Right atrium auricular region (tissue), 2 donors: ENCODE measurements at regions not wholly inside any gene's neighbourhood (a gene's known extent, or its start where the extent isn't known, plus 50 kb on each side); places are given as distances from the start of the nearest gene placed in this dataset.

ENCODE experiments used
- DNase-seq: peaks from one replicate; pipeline ENCODE4 v3.0.0-alpha.2; 2019; ENCODE audit warnings: low spot score
- H3K27ac ChIP-seq, 2 donors: fragments of 200-600 bp; sonication (generic); 1 replicate in 1 of 2; 2 replicates in 1 of 2; pipeline ENCODE4 v1.5.1; 2016 to 2019
- H3K27me3 ChIP-seq, 2 donors: fragments of 200-600 bp; sonication (generic); one replicate each; pipeline versions ENCODE4 v1.5.1 to v1.6.0; 2017 to 2019
- H3K36me3 ChIP-seq: fragments of 200-600 bp; sonication (generic); one replicate; pipeline ENCODE4 v1.5.1; 2016
- H3K4me1 ChIP-seq, 2 donors: fragments of 200-600 bp; sonication (generic); one replicate each; pipeline versions ENCODE4 v1.5.1 to v1.6.0; 2017 to 2019
- H3K4me3 ChIP-seq, 2 donors: fragments of 200-600 bp; sonication (generic); 1 replicate in 1 of 2; 2 replicates in 1 of 2; pipeline ENCODE4 v1.5.1; 2017 to 2019; ENCODE audit warnings: mild to moderate bottlenecking in 1 of 2, moderate library complexity in 1 of 2
- H3K9me3 ChIP-seq, 2 donors: fragments of 200-600 bp; sonication (generic); one replicate each; pipeline ENCODE4 v1.5.1; 2019
- CTCF ChIP-seq, 2 donors: fragments of 200-600 bp; sonication (generic); IDR thresholded peaks; one replicate each; pipeline ENCODE4 v1.5.1; 2019; ENCODE audit warnings: antibody characterized with exemption in 2 of 2

GRCh38 chr4:187467224-187467623, 528.3 kb upstream of the ZFP42 start:
- H3K27me3 ChIP-seq, result no peaks in the 10 kb centered on the region
- H3K4me3 ChIP-seq, result no peak overlapping the region
- no peak for TF ChIP-seq CTCF (IDR thresholded peaks at IDR 0.05)
- H3K4me1 ChIP-seq, result no peaks in the 10 kb centered on the region
- H3K9me3 ChIP-seq, result no peaks in the 10 kb centered on the region
- no peak for DNase-seq
- H3K27ac ChIP-seq, result no peak overlapping the region
- no peaks in the 10 kb centered on the region for H3K36me3 ChIP-seq

GRCh38 chr4:187469627-187470026, 525.9 kb upstream of the ZFP42 start:
- Histone ChIP-seq H3K4me3 (no peak overlapping the region), H3K27me3 (no peaks in the 10 kb centered on the region), H3K9me3 (no peaks in the 10 kb centered on the region), H3K4me1 (no peaks in the 10 kb centered on the region), H3K36me3 (no peaks in the 10 kb centered on the region), H3K27ac (no peak overlapping the region)
- TF ChIP-seq CTCF (IDR thresholded peaks at IDR 0.05), result no peak
- no peak for DNase-seq

- Histone ChIP-seq H3K4me1 (no peaks in the 10 kb centered on the region), H3K9me3 (no peaks in the 10 kb centered on the region), H3K4me3 (no peak overlapping the region), H3K36me3 (no peaks in the 10 kb centered on the region), H3K27me3 (no peaks in the 10 kb centered on the region), H3K27ac (no peak overlapping the region)
- no peak for DNase-seq
- no peak for TF ChIP-seq CTCF (IDR thresholded peaks at IDR 0.05)
Observed at GRCh38 chr4:187470061-187470460, 525.5 kb upstream of the ZFP42 start.

GRCh38 chr4:187474238-187474637, 521.3 kb upstream of the ZFP42 start:
- Histone ChIP-seq H3K4me3 (no peak overlapping the region), H3K9me3 (no peaks in the 10 kb centered on the region), H3K4me1 (no peaks in the 10 kb centered on the region), H3K27ac (no peak overlapping the region), H3K36me3 (no peaks in the 10 kb centered on the region), H3K27me3 (no peaks in the 10 kb centered on the region)
- DNase-seq, result no peak
- TF ChIP-seq CTCF (IDR thresholded peaks at IDR 0.05), result no peak

GRCh38 chr4:187475901-187476300, 519.7 kb upstream of the ZFP42 start:
- TF ChIP-seq CTCF (IDR thresholded peaks at IDR 0.05), result no peak
- Histone ChIP-seq H3K27me3 (no peaks in the 10 kb centered on the region), H3K4me1 (no peaks in the 10 kb centered on the region), H3K36me3 (no peaks in the 10 kb centered on the region), H3K9me3 (no peaks in the 10 kb centered on the region), H3K4me3 (no peak overlapping the region), H3K27ac (no peak overlapping the region)
- no peak for DNase-seq

GRCh38 chr4:187477224-187477623, 518.3 kb upstream of the ZFP42 start:
- Histone ChIP-seq H3K36me3 (no peaks in the 10 kb centered on the region), H3K27me3 (no peaks in the 10 kb centered on the region), H3K4me1 (no peaks in the 10 kb centered on the region), H3K4me3 (no peak overlapping the region), H3K27ac (no peak overlapping the region), H3K9me3 (no peaks in the 10 kb centered on the region)
- TF ChIP-seq CTCF (IDR thresholded peaks at IDR 0.05), result no peak
- no peak for DNase-seq
